ENCODE measurements at regions not wholly inside any gene's neighbourhood (a gene's known extent, or its start where the extent isn't known, plus 50 kb on each side); places are given as distances from the start of the nearest gene placed in this dataset.

DNA sequence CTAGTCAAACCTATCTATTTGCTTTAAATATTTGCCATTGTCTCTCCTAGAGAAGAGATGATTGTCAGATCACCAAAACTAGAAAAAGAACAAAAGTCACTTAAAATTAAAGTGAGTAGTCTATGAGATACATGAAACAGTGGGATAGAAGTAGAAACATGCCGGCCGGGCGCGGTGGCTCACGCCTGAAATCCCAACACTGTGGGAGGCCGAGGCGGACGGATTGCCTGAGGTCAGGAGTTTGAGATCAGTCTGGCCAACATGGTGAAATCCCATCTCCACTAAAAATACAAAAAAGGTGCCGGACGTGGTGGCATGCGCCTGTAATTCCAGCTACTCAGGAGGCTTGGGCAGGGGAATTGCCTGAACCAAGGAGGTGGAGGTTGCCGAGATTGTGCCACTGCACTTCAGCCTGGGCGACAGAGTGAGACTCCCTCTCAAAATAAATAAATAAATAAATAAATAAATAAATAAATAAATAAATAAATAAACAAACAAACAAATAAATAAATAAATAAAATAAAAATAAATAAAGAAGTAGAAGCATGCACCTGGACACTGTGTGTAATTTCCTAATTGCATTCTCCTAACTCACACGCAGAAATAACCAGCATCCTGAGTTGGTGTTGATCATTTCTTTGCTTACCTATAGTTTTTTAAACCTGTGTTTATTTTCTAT lies 299.5 kb downstream of the PDHA2 start:
- Mint-ChIP-seq H3K27me3 (ENCODE audit: unreplicated experiment) (no peaks in the 10 kb centered on the region), H3K36me3 (ENCODE audit: unreplicated experiment) (no peaks in the 10 kb centered on the region), H3K4me3 (ENCODE audit: unreplicated experiment) (no peak overlapping the region), H3K4me1 (ENCODE audit: low read depth, unreplicated experiment) (no peaks in the 10 kb centered on the region), H3K27ac (ENCODE audit: unreplicated experiment) (no peak overlapping the region), H3K9me3 (ENCODE audit: unreplicated experiment) (no peaks in the 10 kb centered on the region)
- DNase-seq, result no peak
- TF ChIP-seq CTCF (IDR thresholded peaks at IDR 0.05; ENCODE audit: partially characterized antibody, unreplicated experiment), result no peak

GRCh38 chr4:96145601-96146000 lies 305.7 kb downstream of the PDHA2 start:
- Mint-ChIP-seq H3K9me3 (ENCODE audit: unreplicated experiment) (no peaks in the 10 kb centered on the region), H3K4me1 (ENCODE audit: low read depth, unreplicated experiment) (no peaks in the 10 kb centered on the region), H3K36me3 (ENCODE audit: unreplicated experiment) (no peaks in the 10 kb centered on the region), H3K27me3 (ENCODE audit: unreplicated experiment) (no peaks in the 10 kb centered on the region), H3K27ac (ENCODE audit: unreplicated experiment) (no peak overlapping the region), H3K4me3 (ENCODE audit: unreplicated experiment) (no peak overlapping the region)
- DNase-seq, result no peak
- no peak for TF ChIP-seq CTCF (IDR thresholded peaks at IDR 0.05; ENCODE audit: partially characterized antibody, unreplicated experiment)

DNA sequence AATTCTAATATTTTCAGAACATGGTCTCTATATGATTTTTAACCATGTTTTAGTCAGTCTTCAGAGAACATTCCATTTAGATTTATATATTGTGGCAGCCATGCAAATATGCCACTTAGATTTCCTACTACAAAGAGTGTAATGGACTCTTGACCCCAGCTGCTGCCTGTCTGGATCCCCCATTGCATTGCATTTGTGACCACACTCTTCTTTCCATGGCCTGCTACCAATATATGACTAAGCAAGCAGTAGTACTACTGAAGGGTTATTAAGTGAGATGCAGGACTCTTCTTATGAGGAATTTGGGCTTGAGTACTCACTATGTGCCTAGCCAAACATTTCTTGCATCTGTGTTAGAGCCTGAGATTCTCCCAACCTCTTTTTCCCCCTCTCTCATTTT lies 306.8 kb downstream of the PDHA2 start:
- H3K4me1 Mint-ChIP-seq (ENCODE audit: low read depth, unreplicated experiment), result no peaks in the 10 kb centered on the region
- H3K9me3 Mint-ChIP-seq (ENCODE audit: unreplicated experiment), result no peaks in the 10 kb centered on the region
- no peaks in the 10 kb centered on the region for H3K27me3 Mint-ChIP-seq (ENCODE audit: unreplicated experiment)
- no peak for TF ChIP-seq CTCF (IDR thresholded peaks at IDR 0.05; ENCODE audit: partially characterized antibody, unreplicated experiment)
- no peak overlapping the region for H3K27ac Mint-ChIP-seq (ENCODE audit: unreplicated experiment)
- H3K36me3 Mint-ChIP-seq (ENCODE audit: unreplicated experiment), result no peaks in the 10 kb centered on the region
- no peak overlapping the region for H3K4me3 Mint-ChIP-seq (ENCODE audit: unreplicated experiment)
- no peak for DNase-seq

DNA sequence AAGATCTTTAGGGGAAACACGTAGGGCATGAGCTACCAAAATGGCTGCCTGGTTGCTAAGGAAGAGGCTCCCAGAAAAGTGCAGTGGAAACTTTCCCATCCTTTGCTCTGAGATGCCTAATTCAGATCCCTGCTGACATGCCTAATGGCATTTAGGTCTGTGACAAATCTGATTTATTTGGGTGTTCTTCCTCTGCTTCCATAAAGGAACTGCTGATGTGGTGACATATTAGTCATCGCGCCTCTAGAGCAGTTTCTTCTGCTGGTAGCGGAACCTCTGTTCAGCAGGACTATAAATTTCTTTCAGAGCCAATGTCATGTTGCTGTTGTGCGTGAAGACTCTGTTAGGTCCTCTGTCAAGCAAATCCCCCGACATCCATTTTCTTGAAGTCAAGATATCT lies 310.0 kb downstream of the PDHA2 start:
- DNase-seq, result no peak
- TF ChIP-seq CTCF (IDR thresholded peaks at IDR 0.05; ENCODE audit: partially characterized antibody, unreplicated experiment), result no peak
- H3K27ac Mint-ChIP-seq (ENCODE audit: unreplicated experiment), result no peak overlapping the region
- H3K4me1 Mint-ChIP-seq (ENCODE audit: low read depth, unreplicated experiment), result no peaks in the 10 kb centered on the region
- H3K36me3 Mint-ChIP-seq (ENCODE audit: unreplicated experiment), result no peaks in the 10 kb centered on the region
- H3K4me3 Mint-ChIP-seq (ENCODE audit: unreplicated experiment), result no peak overlapping the region
- H3K9me3 Mint-ChIP-seq (ENCODE audit: unreplicated experiment), result no peaks in the 10 kb centered on the region
- H3K27me3 Mint-ChIP-seq (ENCODE audit: unreplicated experiment), result no peaks in the 10 kb centered on the region

DNA sequence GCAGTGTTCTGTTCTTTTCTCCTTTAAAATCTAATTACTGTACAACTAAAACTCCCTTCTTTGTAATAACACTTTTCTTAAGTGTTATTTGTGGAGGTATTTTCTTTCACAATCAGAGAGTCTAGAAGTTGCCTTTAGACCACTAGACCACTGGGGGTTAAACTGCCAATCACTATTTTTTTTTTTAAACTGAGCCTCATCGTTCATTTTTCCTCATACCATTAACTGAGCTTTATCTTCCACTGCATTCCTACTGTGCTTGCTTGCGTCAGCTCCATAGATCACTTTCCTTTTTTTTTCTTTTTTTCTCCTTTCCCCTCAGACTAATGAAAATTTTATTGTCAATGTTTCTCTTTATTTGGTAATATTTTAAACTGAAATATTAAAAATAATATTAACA lies 310.6 kb downstream of the PDHA2 start:
- no peak for DNase-seq
- Mint-ChIP-seq H3K4me1 (ENCODE audit: low read depth, unreplicated experiment) (no peaks in the 10 kb centered on the region), H3K36me3 (ENCODE audit: unreplicated experiment) (no peaks in the 10 kb centered on the region), H3K27ac (ENCODE audit: unreplicated experiment) (no peak overlapping the region), H3K9me3 (ENCODE audit: unreplicated experiment) (no peaks in the 10 kb centered on the region), H3K27me3 (ENCODE audit: unreplicated experiment) (no peaks in the 10 kb centered on the region), H3K4me3 (ENCODE audit: unreplicated experiment) (no peak overlapping the region)
- no peak for TF ChIP-seq CTCF (IDR thresholded peaks at IDR 0.05; ENCODE audit: partially characterized antibody, unreplicated experiment)

Data from glutamatergic neuron (in vitro differentiated cells).